Stimulated activated CD4-positive, alpha-beta T cell treated with anti-CD3 and anti-CD28 coated beads, Interleukin-2, amount 100 ng/mL, for 24 hours (primary cell): ENCODE measurements at regions not wholly inside any gene's neighbourhood (a gene's known extent, or its start where the extent isn't known, plus 50 kb on each side); places are given as distances from the start of the nearest gene placed in this dataset.
"Not testable (repeated sequence)": the region's sequence is repeated elsewhere in the genome, so short reads cannot be mapped to it uniquely, and the experiment has no call there.

Source experiments
- DNase-seq, 2 donors: peaks; one replicate each; pipeline ENCODE4 v3.0.0-alpha.2; 2020

GRCh38 chr6:21334651-21335050, 258.9 kb upstream of the SOX4 start:
- DNase-seq = no peak

- no peak for DNase-seq
Observed at GRCh38 chr6:21335591-21335990, 258.0 kb upstream of the SOX4 start.

GRCh38 chr6:21337263-21337662, 256.3 kb upstream of the SOX4 start:
- no peak for DNase-seq

- no peak for DNase-seq
Observed at GRCh38 chr6:21340573-21340972, 253.0 kb upstream of the SOX4 start.

GRCh38 chr6:21341910-21342309, 251.6 kb upstream of the SOX4 start:
- no peak for DNase-seq

- no peak for DNase-seq
Observed at GRCh38 chr6:21342501-21342900, 251.1 kb upstream of the SOX4 start.

- DNase-seq = not testable (repeated sequence)
Observed at GRCh38 chr6:21345704-21346103, 247.8 kb upstream of the SOX4 start.

GRCh38 chr6:21348146-21348503, 245.4 kb upstream of the SOX4 start:
- no peak for DNase-seq

- no peak for DNase-seq
Observed at GRCh38 chr6:21348504-21349195, 244.9 kb upstream of the SOX4 start.

- DNase-seq = no peak
Observed at GRCh38 chr6:21349834-21350233, 243.7 kb upstream of the SOX4 start.

GRCh38 chr6:21350926-21351325, 242.6 kb upstream of the SOX4 start:
- no peak for DNase-seq

- no peak for DNase-seq
Observed at GRCh38 chr6:21352131-21352530, 241.4 kb upstream of the SOX4 start.

GRCh38 chr6:21354805-21355238, 238.7 kb upstream of the SOX4 start:
- DNase-seq = no peak

- DNase-seq = no peak
Observed at GRCh38 chr6:21355638-21356037, 237.9 kb upstream of the SOX4 start.

GRCh38 chr6:21357262-21357661, 236.3 kb upstream of the SOX4 start:
- no peak for DNase-seq

GRCh38 chr6:21359926-21360325, 233.6 kb upstream of the SOX4 start:
- DNase-seq = no peak

- no peak for DNase-seq
Observed at GRCh38 chr6:21360336-21360735, 233.2 kb upstream of the SOX4 start.

GRCh38 chr6:21367148-21367547, 226.4 kb upstream of the SOX4 start:
- no peak for DNase-seq

GRCh38 chr6:21367649-21368154, 225.8 kb upstream of the SOX4 start:
- no peak for DNase-seq

- no peak for DNase-seq
Observed at GRCh38 chr6:21371061-21371460, 222.5 kb upstream of the SOX4 start.

GRCh38 chr6:21371676-21372171, 221.8 kb upstream of the SOX4 start:
- DNase-seq = no peak

GRCh38 chr6:21375151-21376116, 218.1 kb upstream of the SOX4 start:
- no peak for DNase-seq

- no peak for DNase-seq
Observed at GRCh38 chr6:21377356-21377755, 216.2 kb upstream of the SOX4 start.
